Ishikawa (cell line): ENCODE measurements at regions not wholly inside any gene's neighbourhood (a gene's known extent, or its start where the extent isn't known, plus 50 kb on each side); places are given as distances from the start of the nearest gene placed in this dataset.

Experiments used
- EP300 ChIP-seq: IDR thresholded peaks from 2 replicates; pipeline ENCODE4 v1.6.1; 2012; ENCODE audit warnings: borderline replicate concordance
- FOXM1 ChIP-seq: IDR thresholded peaks from 2 replicates; pipeline ENCODE4 v1.6.1; 2012; ENCODE audit warnings: low read depth, borderline replicate concordance
- MAX ChIP-seq: IDR thresholded peaks from 2 replicates; pipeline ENCODE4 v1.6.1; 2012
- RAD21 ChIP-seq: IDR thresholded peaks from 2 replicates; pipeline ENCODE4 v1.6.1; 2012; ENCODE audit warnings: low read depth
- REST ChIP-seq: IDR thresholded peaks from 2 replicates; pipeline ENCODE4 v1.6.1; 2012; ENCODE audit warnings: low read depth, mild to moderate bottlenecking
- TAF1 ChIP-seq: IDR thresholded peaks from 2 replicates; pipeline ENCODE4 v1.6.1; 2012; ENCODE audit warnings: low read depth, mild to moderate bottlenecking
- TEAD4 ChIP-seq: IDR thresholded peaks from 2 replicates; pipeline ENCODE4 v1.6.1; 2012
- USF1 ChIP-seq: IDR thresholded peaks from 2 replicates; pipeline ENCODE4 v1.6.1; 2012
- YY1 ChIP-seq: IDR thresholded peaks from 2 replicates; pipeline ENCODE4 v1.6.1; 2012; ENCODE audit warnings: low read depth

- no peak for TF ChIP-seq USF1
- TF ChIP-seq EP300 = no peak
- TF ChIP-seq TEAD4 = no peak
- TF ChIP-seq MAX = no peak
- no peak for TF ChIP-seq FOXM1
- no peak for TF ChIP-seq TAF1
- no peak for TF ChIP-seq YY1
- no peak for TF ChIP-seq REST
- no peak for TF ChIP-seq RAD21
Measured at GRCh38 chr11:130593064-130593463, 144.6 kb downstream of the ADAMTS15 start.
